CD4-positive, alpha-beta T cell (primary cell): ENCODE measurements at regions not wholly inside any gene's neighbourhood (a gene's known extent, or its start where the extent isn't known, plus 50 kb on each side); places are given as distances from the start of the nearest gene placed in this dataset.

Experiments
- ATAC-seq: fragments of 200-7000 bp; cut with Tn5 transposase; one replicate; pipeline ENCODE4 v1.10.0; 2022; ENCODE audit warnings: mild to moderate bottlenecking; ENCODE audit not compliant: poor library complexity
- CTCF ChIA-PET: fragments of 350-600 bp; sonication (Branson Sonifier 250); formaldehyde crosslinking; loops from one replicate; lab custom pipeline; 2021; ENCODE audit warnings: antibody characterized with exemption, inconsistent platforms; lab: Charles Lee
- POLR2A ChIA-PET: fragments of 350-600 bp; sonication (Branson Sonifier 250); formaldehyde crosslinking; loops from one replicate; lab custom pipeline; 2021; ENCODE audit warnings: antibody characterized with exemption, inconsistent platforms; lab: Charles Lee
- DNase-seq, 14 experiments: peaks; one replicate each; pipeline ENCODE4 v3.0.0-alpha.2; 2013 to 2020; ENCODE audit warnings: mixed read lengths in 2 of 14
- H3K27ac ChIP-seq, 2 donors: one replicate each; pipeline versions ENCODE4 v1.5.1 to v1.7.0; 2013; ENCODE audit warnings: low read length in 2 of 2, low read depth in 1 of 2, mild to moderate bottlenecking in 1 of 2
- H3K27me3 ChIP-seq, 2 experiments: 1 replicate in 1 of 2; 2 replicates in 1 of 2; pipeline versions ENCODE4 v1.6.1 to v1.7.0; 2013; ENCODE audit warnings: low read length in 2 of 2, control low read depth in 1 of 2, mild to moderate bottlenecking in 1 of 2, moderate library complexity in 1 of 2; ENCODE audit not compliant: insufficient read depth in 2 of 2, control insufficient read depth in 1 of 2
- H3K36me3 ChIP-seq: one replicate; pipeline ENCODE4 v1.6.1; 2013; ENCODE audit warnings: low read length, control low read depth; ENCODE audit not compliant: insufficient read depth
- H3K4me1 ChIP-seq: one replicate; pipeline ENCODE4 v1.6.1; 2013; ENCODE audit warnings: low read length, control low read depth; ENCODE audit not compliant: insufficient read depth
- H3K4me3 ChIP-seq: one replicate; pipeline ENCODE4 v1.5.1; 2013; ENCODE audit warnings: mild to moderate bottlenecking, low read length, moderate library complexity
- H3K9me3 ChIP-seq, 2 experiments: 1 replicate in 1 of 2; 2 replicates in 1 of 2; pipeline versions ENCODE4 v1.6.1 to v1.7.0; 2013; ENCODE audit warnings: low read length in 2 of 2, mild to moderate bottlenecking in 2 of 2, control low read depth in 1 of 2, moderate library complexity in 1 of 2; ENCODE audit not compliant: control insufficient read depth in 1 of 2, insufficient read depth in 1 of 2
- H3K27ac Mint-ChIP-seq: one replicate; pipeline ENCODE4 v1.8.0; 2020; ENCODE audit warnings: mixed read lengths
- H3K27me3 Mint-ChIP-seq: one replicate; pipeline ENCODE4 v1.8.0; 2021; ENCODE audit warnings: mixed read lengths
- H3K36me3 Mint-ChIP-seq: one replicate; pipeline ENCODE4 v1.8.0; 2021; ENCODE audit warnings: low read depth, mixed read lengths
- H3K4me1 Mint-ChIP-seq: one replicate; pipeline ENCODE4 v1.8.0; 2021; ENCODE audit warnings: low read depth, mixed read lengths
- H3K4me3 Mint-ChIP-seq: one replicate; pipeline ENCODE4 v1.8.0; 2020; ENCODE audit warnings: mild to moderate bottlenecking, mixed read lengths
- H3K9me3 Mint-ChIP-seq: one replicate; pipeline ENCODE4 v1.8.0; 2020; ENCODE audit warnings: mixed read lengths
- CTCF ChIP-seq: fragments of 200-600 bp; IDR thresholded peaks from one replicate; pipeline ENCODE4 v1.8.0; 2022; ENCODE audit warnings: antibody characterized with exemption, mild to moderate bottlenecking
- intact Hi-C, 2 experiments: fragments of 100-400 bp; cut with DNase I in 1 of 2; cut with micrococcal nuclease in 1 of 2; formaldehyde crosslinking; loops; one replicate each; pipeline versions ENCODE4 v1.15.1 to v1.9.0; 2023 to 2025; cut with DNase I, micrococcal nuclease

GRCh38 chr10:121240011-121240410, 358.2 kb downstream of the FGFR2 start:
- H3K4me1 ChIP-seq: no peaks in the 10 kb centered on the region
- H3K27ac Mint-ChIP-seq: no peak overlapping the region

GRCh38 chr10:121240556-121240955, 357.7 kb downstream of the FGFR2 start:
- H3K36me3 ChIP-seq: no peaks in the 10 kb centered on the region
- no peaks in the 10 kb centered on the region for H3K4me1 ChIP-seq
- no peaks in the 10 kb centered on the region for H3K4me1 Mint-ChIP-seq
- DNase-seq (no peak), ATAC-seq (no peak)
- H3K9me3 ChIP-seq: peaks cover 17% of the 10 kb centered on the region in 2 experiments
- intact Hi-C loops: no loop called here
- H3K4me3 Mint-ChIP-seq: no peak overlapping the region
- CTCF ChIA-PET: no interaction called here
- no peak overlapping the region for H3K4me3 ChIP-seq
- H3K9me3 Mint-ChIP-seq: peaks cover 7% of the 10 kb centered on the region
- no peaks in the 10 kb centered on the region for H3K36me3 Mint-ChIP-seq
- no peak for TF ChIP-seq CTCF
- H3K27ac ChIP-seq: no peak overlapping the region
- H3K27me3 Mint-ChIP-seq: no peaks in the 10 kb centered on the region
- POLR2A ChIA-PET: no interaction called here
- no peak overlapping the region for H3K27ac Mint-ChIP-seq
- no peaks in the 10 kb centered on the region for H3K27me3 ChIP-seq

More at GRCh38 chr10:121240011-121240410, 358.2 kb downstream of the FGFR2 start:
- no peak for DNase-seq
- no peak overlapping the region for H3K27ac ChIP-seq
- Mint-ChIP-seq H3K4me1 (no peaks in the 10 kb centered on the region), H3K9me3 (peaks cover 7% of the 10 kb centered on the region), H3K36me3 (no peaks in the 10 kb centered on the region), H3K27me3 (no peaks in the 10 kb centered on the region), H3K4me3 (no peak overlapping the region)
- H3K27me3 ChIP-seq: no peaks in the 10 kb centered on the region
- POLR2A ChIA-PET: no interaction called here
- CTCF ChIA-PET: no interaction called here
- no peaks in the 10 kb centered on the region for H3K36me3 ChIP-seq
- ATAC-seq: no peak
- intact Hi-C loops: no loop called here
- TF ChIP-seq CTCF: no peak
- H3K9me3 ChIP-seq: peaks cover 17% of the 10 kb centered on the region in 2 experiments
- no peak overlapping the region for H3K4me3 ChIP-seq

- no peak for ATAC-seq
- CTCF ChIA-PET: no interaction called here
- peaks cover 4% of the 10 kb centered on the region for H3K9me3 Mint-ChIP-seq
- no peak overlapping the region for H3K4me3 Mint-ChIP-seq
- intact Hi-C loops: no loop called here
- H3K9me3 ChIP-seq: peaks cover 12 to 15% of the 10 kb centered on the region in 2 experiments
- no peak for TF ChIP-seq CTCF
- DNase-seq: no peak
- no peaks in the 10 kb centered on the region for H3K36me3 Mint-ChIP-seq
- H3K27me3 Mint-ChIP-seq: peaks cover 2% of the 10 kb centered on the region
- no peaks in the 10 kb centered on the region for H3K4me1 Mint-ChIP-seq
- POLR2A ChIA-PET: no interaction called here
- H3K4me3 ChIP-seq: no peak overlapping the region
- no peaks in the 10 kb centered on the region for H3K27me3 ChIP-seq
- H3K27ac Mint-ChIP-seq: no peak overlapping the region
- no peak overlapping the region for H3K27ac ChIP-seq
- H3K36me3 ChIP-seq: no peaks in the 10 kb centered on the region
- H3K4me1 ChIP-seq: no peaks in the 10 kb centered on the region
These were observed 356.9 kb downstream of the FGFR2 start for GRCh38 chr10:121241337-121241736.
